ENCODE measurements at regions not wholly inside any gene's neighbourhood (a gene's known extent, or its start where the extent isn't known, plus 50 kb on each side); places are given as distances from the start of the nearest gene placed in this dataset.
"Not testable (repeated sequence)": the region's sequence is repeated elsewhere in the genome, so short reads cannot be mapped to it uniquely, and the experiment has no call there.

DNA sequence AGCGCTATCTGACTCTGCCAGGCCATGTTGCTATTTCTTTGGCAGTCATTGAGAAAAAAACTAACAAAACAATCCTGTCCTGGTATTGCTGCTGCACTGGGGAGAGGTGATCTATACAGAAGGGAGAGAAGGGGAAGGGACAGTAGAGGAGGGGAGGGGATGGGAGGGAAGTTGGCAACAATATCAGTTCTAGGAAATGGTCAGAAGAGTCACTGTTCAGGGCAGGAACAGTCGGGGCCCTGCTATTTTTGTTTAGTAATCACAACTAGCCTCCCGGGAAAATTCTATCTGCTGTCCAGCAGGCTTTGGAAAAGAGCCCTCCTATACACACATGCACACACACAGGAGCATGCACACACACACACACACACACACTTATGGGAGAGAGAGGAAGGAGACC lies 142.3 kb upstream of the CARMIL1 start:
- no peak for DNase-seq (ENCODE audit: low spot score)
- TF ChIP-seq, protein P1, sequence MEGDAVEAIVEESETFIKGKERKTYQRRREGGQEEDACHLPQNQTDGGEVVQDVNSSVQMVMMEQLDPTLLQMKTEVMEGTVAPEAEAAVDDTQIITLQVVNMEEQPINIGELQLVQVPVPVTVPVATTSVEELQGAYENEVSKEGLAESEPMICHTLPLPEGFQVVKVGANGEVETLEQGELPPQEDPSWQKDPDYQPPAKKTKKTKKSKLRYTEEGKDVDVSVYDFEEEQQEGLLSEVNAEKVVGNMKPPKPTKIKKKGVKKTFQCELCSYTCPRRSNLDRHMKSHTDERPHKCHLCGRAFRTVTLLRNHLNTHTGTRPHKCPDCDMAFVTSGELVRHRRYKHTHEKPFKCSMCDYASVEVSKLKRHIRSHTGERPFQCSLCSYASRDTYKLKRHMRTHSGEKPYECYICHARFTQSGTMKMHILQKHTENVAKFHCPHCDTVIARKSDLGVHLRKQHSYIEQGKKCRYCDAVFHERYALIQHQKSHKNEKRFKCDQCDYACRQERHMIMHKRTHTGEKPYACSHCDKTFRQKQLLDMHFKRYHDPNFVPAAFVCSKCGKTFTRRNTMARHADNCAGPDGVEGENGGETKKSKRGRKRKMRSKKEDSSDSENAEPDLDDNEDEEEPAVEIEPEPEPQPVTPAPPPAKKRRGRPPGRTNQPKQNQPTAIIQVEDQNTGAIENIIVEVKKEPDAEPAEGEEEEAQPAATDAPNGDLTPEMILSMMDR (IDR thresholded peaks at IDR 0.05; ENCODE audit: borderline replicate concordance, control extremely low read depth, extremely low read depth, insufficient read depth, missing control alignments) = no peak
- in situ Hi-C loops (cut with MboI; ENCODE audit: low sequenced_read_pairs, unreplicated experiment) = no loop called here

DNA sequence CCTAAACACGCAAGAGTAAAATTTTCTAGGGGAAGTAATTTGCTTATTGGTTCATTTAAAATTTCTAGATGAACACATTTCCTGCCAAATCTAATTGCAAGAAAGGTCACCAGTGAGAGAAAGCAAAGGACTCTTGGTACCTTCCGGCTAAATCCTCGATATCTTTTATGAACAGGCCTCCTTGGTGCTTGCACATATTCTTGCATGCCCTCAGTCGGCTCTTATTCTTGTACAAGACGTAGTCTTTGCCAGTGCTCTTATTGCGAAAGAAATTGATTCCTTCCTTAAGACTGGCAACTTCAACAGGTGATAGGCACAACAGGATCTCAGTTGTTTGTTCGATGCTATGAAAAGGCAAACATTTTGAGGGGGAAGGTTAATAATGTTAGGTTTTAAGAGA lies 141.7 kb upstream of the CARMIL1 start:
- no peak for DNase-seq (ENCODE audit: low spot score)
- in situ Hi-C loops (cut with MboI; ENCODE audit: low sequenced_read_pairs, unreplicated experiment) = no loop called here
- TF ChIP-seq, protein P1 (IDR thresholded peaks at IDR 0.05; ENCODE audit: borderline replicate concordance, control extremely low read depth, extremely low read depth, insufficient read depth, missing control alignments) = no peak

DNA sequence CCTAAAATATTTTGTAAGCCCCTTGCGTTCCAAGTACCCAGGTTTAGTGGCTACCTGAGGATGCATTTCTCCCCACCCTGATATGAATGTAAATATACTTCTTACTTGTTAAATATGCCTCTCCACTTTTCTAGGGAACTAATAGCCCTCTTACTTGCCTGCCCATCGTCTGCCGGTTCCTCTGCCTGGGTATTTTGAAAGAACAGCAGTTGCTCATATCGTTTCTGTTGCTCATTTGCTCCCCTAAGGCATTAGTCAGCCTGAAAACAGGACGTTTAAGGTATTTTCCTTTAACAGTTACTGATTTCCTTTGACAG lies 141.3 kb upstream of the CARMIL1 start:
- DNase-seq (ENCODE audit: low spot score) = no peak
- in situ Hi-C loops (cut with MboI; ENCODE audit: low sequenced_read_pairs, unreplicated experiment) = no loop called here
- TF ChIP-seq, protein P1 (IDR thresholded peaks at IDR 0.05; ENCODE audit: borderline replicate concordance, control extremely low read depth, extremely low read depth, insufficient read depth, missing control alignments) = no peak

DNA sequence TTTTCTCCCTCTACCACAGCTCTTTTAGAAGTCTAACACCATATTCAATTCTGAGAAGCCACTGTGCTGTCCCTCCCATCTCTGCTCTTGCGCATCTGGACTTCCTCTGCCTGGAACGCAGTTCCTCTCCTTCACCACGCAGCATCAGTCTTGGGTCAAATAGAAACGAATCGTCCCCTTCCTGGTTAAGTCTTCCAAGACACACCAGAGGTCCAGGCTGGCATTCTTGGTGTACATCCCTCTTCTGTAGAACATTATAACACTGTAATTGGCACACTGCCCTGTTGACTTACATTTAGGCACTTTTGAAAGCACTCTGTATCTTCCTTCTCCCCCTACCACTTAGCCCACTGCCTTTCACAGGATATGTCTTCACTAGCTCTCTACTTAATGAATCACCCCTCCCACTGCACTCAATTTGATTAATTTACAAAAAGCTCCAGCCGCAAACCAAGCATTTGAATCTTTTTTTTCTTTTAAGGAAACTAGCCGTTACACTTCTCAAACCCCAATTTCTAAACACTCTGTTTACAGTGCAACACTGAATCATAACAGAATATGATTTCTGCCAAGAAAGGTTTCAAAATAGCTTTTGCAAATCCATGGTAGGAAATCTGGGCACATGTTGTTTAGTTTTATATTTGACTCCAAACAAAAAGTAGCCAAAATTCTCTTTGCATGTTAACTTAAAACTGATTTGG lies 140.8 kb upstream of the CARMIL1 start:
- DNase-seq (ENCODE audit: low spot score) = peak; percentile 65
- TF ChIP-seq, protein P1 (IDR thresholded peaks at IDR 0.05; ENCODE audit: borderline replicate concordance, control extremely low read depth, extremely low read depth, insufficient read depth, missing control alignments) = no peak
- in situ Hi-C loops (cut with MboI; ENCODE audit: low sequenced_read_pairs, unreplicated experiment) = no loop called here

DNA sequence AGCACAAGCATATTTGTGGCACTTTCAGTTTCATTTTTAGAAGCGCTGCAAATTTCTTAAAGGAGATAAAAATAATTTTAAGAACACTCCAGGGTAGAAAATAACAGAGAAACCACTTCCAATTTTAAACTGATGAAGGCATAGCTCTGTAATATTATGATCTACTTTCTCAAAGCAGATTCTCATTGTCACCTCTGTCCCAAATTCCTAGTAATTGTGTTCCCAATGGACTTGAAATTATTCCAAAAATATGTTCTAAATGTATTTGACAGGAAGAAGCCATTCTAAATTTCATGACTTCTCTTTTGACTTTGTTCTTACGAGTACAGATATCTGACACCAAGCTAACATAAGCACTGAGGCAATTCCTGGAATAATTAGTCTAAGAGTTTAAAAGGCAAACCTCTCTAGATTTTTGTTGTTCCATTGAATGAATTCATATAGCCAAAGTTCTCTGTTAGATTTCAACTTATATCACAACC lies 140.2 kb upstream of the CARMIL1 start:
- TF ChIP-seq, protein P1 (IDR thresholded peaks at IDR 0.05; ENCODE audit: borderline replicate concordance, control extremely low read depth, extremely low read depth, insufficient read depth, missing control alignments) = no peak
- peak; percentile 42 for DNase-seq (ENCODE audit: low spot score)
- in situ Hi-C loops (cut with MboI; ENCODE audit: low sequenced_read_pairs, unreplicated experiment) = no loop called here

DNA sequence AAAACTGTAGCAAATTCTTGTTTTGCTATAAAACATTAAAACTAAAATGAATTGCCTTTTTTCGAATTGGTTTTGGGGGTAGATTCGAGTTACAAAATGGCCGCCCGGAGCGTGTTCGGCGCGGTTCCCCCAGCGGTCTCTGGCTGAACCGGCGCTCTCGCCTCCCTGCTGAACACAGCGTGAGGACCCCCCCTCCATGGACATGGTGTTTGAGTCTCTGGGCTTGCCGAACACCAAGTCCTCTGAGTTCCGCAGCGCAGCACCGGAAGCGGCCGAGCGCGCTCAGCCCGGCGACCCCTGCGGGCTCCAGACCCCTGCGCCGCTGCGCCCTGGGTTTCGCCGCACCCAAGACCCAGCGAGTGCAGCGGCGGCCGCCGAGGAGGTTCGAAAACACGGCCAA lies 139.6 kb upstream of the CARMIL1 start:
- in situ Hi-C loops (cut with MboI; ENCODE audit: low sequenced_read_pairs, unreplicated experiment); DNase-seq (ENCODE audit: low spot score): not testable (repeated sequence)

DNA sequence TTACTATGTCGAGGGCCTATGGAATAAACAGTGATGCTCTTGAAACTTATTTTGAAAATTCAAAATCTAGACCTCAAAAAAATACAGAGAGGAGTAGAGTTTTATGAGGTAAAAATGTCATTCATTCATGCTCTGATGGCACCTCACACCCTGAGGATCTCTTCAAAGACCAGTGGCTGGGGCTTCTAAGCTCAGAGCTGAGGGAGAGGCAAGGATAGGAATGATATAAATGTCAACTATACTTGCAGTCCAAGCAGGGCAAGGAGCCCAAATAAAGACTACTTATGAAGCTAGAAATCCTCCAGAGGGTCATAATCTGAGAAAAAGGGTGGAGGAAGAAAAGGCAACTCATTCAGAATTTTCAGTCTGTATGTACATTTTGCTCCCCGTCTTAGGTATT lies 136.7 kb upstream of the CARMIL1 start:
- no peak for DNase-seq (ENCODE audit: low spot score)
- in situ Hi-C loops (cut with MboI; ENCODE audit: low sequenced_read_pairs, unreplicated experiment) = no loop called here
- TF ChIP-seq, protein P1 (IDR thresholded peaks at IDR 0.05; ENCODE audit: borderline replicate concordance, control extremely low read depth, extremely low read depth, insufficient read depth, missing control alignments) = no peak
